ENCODE measurements at regions not wholly inside any gene's neighbourhood (a gene's known extent, or its start where the extent isn't known, plus 50 kb on each side); places are given as distances from the start of the nearest gene placed in this dataset.

DNA sequence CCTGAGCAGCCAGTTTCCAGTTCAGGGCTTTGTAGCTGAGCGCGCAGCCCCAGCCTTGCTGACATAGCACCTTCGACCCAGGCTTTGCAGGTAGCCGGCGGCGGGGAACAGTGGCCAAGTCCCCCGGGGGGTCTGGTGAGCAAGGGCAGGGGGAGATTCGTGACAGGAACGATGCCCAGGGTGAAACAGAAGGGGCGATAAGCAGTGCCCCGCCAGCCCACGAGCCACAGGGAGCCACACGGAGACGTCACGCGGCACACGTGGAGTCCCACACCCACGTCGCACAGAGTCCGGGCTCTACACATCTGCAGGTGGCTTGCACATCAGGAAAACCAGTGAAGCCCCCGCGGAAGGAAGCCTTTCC lies 127.2 kb downstream of the SOX1 start:
- TF ChIP-seq, protein P1, sequence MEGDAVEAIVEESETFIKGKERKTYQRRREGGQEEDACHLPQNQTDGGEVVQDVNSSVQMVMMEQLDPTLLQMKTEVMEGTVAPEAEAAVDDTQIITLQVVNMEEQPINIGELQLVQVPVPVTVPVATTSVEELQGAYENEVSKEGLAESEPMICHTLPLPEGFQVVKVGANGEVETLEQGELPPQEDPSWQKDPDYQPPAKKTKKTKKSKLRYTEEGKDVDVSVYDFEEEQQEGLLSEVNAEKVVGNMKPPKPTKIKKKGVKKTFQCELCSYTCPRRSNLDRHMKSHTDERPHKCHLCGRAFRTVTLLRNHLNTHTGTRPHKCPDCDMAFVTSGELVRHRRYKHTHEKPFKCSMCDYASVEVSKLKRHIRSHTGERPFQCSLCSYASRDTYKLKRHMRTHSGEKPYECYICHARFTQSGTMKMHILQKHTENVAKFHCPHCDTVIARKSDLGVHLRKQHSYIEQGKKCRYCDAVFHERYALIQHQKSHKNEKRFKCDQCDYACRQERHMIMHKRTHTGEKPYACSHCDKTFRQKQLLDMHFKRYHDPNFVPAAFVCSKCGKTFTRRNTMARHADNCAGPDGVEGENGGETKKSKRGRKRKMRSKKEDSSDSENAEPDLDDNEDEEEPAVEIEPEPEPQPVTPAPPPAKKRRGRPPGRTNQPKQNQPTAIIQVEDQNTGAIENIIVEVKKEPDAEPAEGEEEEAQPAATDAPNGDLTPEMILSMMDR (IDR thresholded peaks at IDR 0.05; ENCODE audit: insufficient read depth, low read depth, low read length): no peak
- TF ChIP-seq EZH2 (IDR thresholded peaks at IDR 0.05; ENCODE audit: insufficient read depth, low read length): no peak

Data from astrocyte (in vitro differentiated cells and primary cell).